HUES48 (cell line): ENCODE measurements at regions not wholly inside any gene's neighbourhood (a gene's known extent, or its start where the extent isn't known, plus 50 kb on each side); places are given as distances from the start of the nearest gene placed in this dataset.
A peak's percentile ranks its signal among the peaks of the same experiment; 100 is the strongest.

Experiments
- H3K27ac ChIP-seq: one replicate; pipeline ENCODE4 v1.7.0; 2013; ENCODE audit warnings: low read depth, low read length, inconsistent platforms
- H3K27me3 ChIP-seq: 2 replicates; pipeline ENCODE4 v1.6.1; 2013; ENCODE audit warnings: mild to moderate bottlenecking, low read length; ENCODE audit not compliant: control insufficient read depth, insufficient read depth
- H3K36me3 ChIP-seq: 2 replicates; pipeline ENCODE4 v1.6.1; 2013; ENCODE audit warnings: low read length; ENCODE audit not compliant: control insufficient read depth, insufficient read depth
- H3K4me1 ChIP-seq: 2 replicates; pipeline ENCODE4 v1.6.1; 2013; ENCODE audit warnings: mild to moderate bottlenecking, low read length; ENCODE audit not compliant: control insufficient read depth, insufficient read depth
- H3K4me3 ChIP-seq: 2 replicates; pipeline ENCODE4 v1.5.1; 2013; ENCODE audit warnings: mild to moderate bottlenecking, low read depth, low read length
- H3K9ac ChIP-seq: 2 replicates; pipeline ENCODE4 v1.6.1; 2013; ENCODE audit warnings: mild to moderate bottlenecking, low read depth, low read length, moderate library complexity
- H3K9me3 ChIP-seq: 2 replicates; pipeline ENCODE4 v1.6.1; 2013; ENCODE audit warnings: low read length; ENCODE audit not compliant: control insufficient read depth, insufficient read depth

DNA sequence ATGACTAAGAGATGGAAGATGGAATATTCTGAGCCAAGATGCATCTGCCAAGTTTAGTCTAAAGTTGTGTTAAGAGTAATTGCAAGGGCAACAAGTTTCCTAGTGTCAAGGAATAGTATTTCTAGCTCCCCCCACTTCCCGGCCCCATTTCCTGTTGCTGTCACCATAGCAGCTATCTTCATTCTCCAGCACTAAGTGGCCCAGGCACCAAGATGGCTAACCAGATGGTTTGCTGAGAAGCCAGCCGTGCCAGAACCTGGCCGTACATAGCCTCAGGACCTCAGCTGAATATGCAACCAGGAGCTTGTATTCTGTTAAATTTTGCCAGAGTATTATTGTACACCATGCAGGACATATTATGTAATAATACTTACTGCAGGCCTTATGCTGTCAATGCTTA is 108.8 kb upstream of the UMPS start:
- H3K4me1 ChIP-seq: no peaks in the 10 kb centered on the region
- no peak overlapping the region for H3K4me3 ChIP-seq
- H3K36me3 ChIP-seq: no peaks in the 10 kb centered on the region
- no peaks in the 10 kb centered on the region for H3K27me3 ChIP-seq
- no peaks in the 10 kb centered on the region for H3K9me3 ChIP-seq
- no peak overlapping the region for H3K27ac ChIP-seq
- H3K9ac ChIP-seq: no peak overlapping the region

GRCh38 chr3:124625074-124625473 is 105.2 kb upstream of the UMPS start:
- no peaks in the 10 kb centered on the region for H3K9me3 ChIP-seq
- H3K4me3 ChIP-seq: no peak overlapping the region
- H3K27ac ChIP-seq: no peak overlapping the region
- no peaks in the 10 kb centered on the region for H3K36me3 ChIP-seq
- H3K4me1 ChIP-seq: no peaks in the 10 kb centered on the region
- no peak overlapping the region for H3K9ac ChIP-seq
- no peaks in the 10 kb centered on the region for H3K27me3 ChIP-seq

- H3K9ac ChIP-seq: no peak overlapping the region
- H3K4me1 ChIP-seq: no peaks in the 10 kb centered on the region
- no peak overlapping the region for H3K4me3 ChIP-seq
- H3K36me3 ChIP-seq: no peaks in the 10 kb centered on the region
- no peaks in the 10 kb centered on the region for H3K27me3 ChIP-seq
- no peak overlapping the region for H3K27ac ChIP-seq
- H3K9me3 ChIP-seq: no peaks in the 10 kb centered on the region
Observed at GRCh38 chr3:124627501-124627908, 102.7 kb upstream of the UMPS start.

GRCh38 chr3:124628863-124629262 is 101.4 kb upstream of the UMPS start:
- Histone ChIP-seq H3K27me3 (no peaks in the 10 kb centered on the region), H3K9ac (no peak overlapping the region), H3K4me3 (no peak overlapping the region), H3K4me1 (peaks cover under 1% of the 10 kb centered on the region; the same call in 1 of the 2 replicates), H3K36me3 (no peaks in the 10 kb centered on the region), H3K9me3 (no peaks in the 10 kb centered on the region), H3K27ac (no peak overlapping the region)

GRCh38 chr3:124629497-124629896 is 100.8 kb upstream of the UMPS start:
- Histone ChIP-seq H3K27ac (no peak overlapping the region), H3K4me1 (peaks cover 7% of the 10 kb centered on the region), H3K9me3 (no peaks in the 10 kb centered on the region), H3K4me3 (no peak overlapping the region), H3K27me3 (no peaks in the 10 kb centered on the region), H3K36me3 (no peaks in the 10 kb centered on the region), H3K9ac (no peak overlapping the region)

GRCh38 chr3:124630960-124631359 is 99.3 kb upstream of the UMPS start:
- no peaks in the 10 kb centered on the region for H3K27me3 ChIP-seq
- H3K4me3 ChIP-seq: no peak overlapping the region
- H3K4me1 ChIP-seq: peaks cover 22% of the 10 kb centered on the region
- no peak overlapping the region for H3K9ac ChIP-seq
- H3K27ac ChIP-seq: no peak overlapping the region
- H3K36me3 ChIP-seq: no peaks in the 10 kb centered on the region
- H3K9me3 ChIP-seq: no peaks in the 10 kb centered on the region

GRCh38 chr3:124631727-124632126 is 98.5 kb upstream of the UMPS start:
- Histone ChIP-seq H3K9ac (no peak overlapping the region), H3K9me3 (no peaks in the 10 kb centered on the region), H3K36me3 (no peaks in the 10 kb centered on the region), H3K4me3 (no peak overlapping the region), H3K27me3 (no peaks in the 10 kb centered on the region), H3K4me1 (peaks cover 28% of the 10 kb centered on the region), H3K27ac (no peak overlapping the region)

DNA sequence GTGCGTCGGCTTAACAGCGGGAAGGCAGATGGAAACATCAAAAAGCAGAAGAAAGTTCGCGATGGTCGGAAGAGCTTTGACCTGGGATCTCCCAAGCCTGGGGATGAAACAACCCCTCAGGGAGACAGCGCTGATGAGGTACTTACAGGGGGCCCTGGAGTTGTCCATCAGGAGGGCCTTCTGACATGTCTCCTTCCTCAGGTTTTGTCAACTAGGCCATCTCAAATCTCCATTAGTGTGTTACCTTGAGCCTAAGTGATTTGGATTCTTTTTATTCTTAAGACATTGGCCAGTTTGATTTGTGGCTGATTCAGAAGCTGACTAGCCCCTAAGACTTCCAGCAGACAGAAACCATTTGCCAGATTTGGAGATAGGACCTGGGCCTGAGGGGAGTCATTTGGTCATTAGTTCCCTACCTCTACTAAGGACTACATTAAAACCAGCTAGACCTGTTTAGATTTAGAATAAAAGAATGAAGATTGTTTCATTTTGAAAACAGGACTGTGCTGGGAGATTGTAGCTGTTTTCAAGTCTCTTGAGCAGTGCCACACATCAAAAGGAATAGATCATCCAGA is 97.6 kb upstream of the UMPS start:
- Histone ChIP-seq H3K36me3 (no peaks in the 10 kb centered on the region), H3K9me3 (no peaks in the 10 kb centered on the region), H3K27ac (no peak overlapping the region), H3K9ac (no peak overlapping the region), H3K4me3 (no peak overlapping the region), H3K27me3 (no peaks in the 10 kb centered on the region), H3K4me1 (peaks cover 37% of the 10 kb centered on the region)

DNA sequence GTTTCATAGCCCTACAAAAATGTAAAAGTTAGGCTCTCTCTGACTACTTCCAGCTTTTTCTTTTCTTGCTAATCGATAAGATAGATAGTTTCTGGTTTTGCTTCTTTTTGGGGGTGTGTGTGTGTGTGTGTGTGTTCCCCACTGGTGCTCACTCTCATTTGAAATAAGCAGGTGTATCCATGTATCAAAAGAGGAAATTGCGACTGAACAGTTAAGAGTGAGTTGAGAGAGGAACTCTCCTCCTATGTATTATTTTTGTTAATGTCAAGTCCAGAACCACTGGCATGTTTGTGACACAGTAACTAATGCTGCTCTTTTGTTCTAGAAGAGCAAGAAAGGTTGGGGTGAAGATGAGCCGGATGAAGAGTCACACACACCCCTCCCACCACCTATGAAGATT is 96.7 kb upstream of the UMPS start:
- H3K9me3 ChIP-seq: no peaks in the 10 kb centered on the region
- H3K4me1 ChIP-seq: peaks cover 46% of the 10 kb centered on the region
- H3K27me3 ChIP-seq: no peaks in the 10 kb centered on the region
- no peak overlapping the region for H3K9ac ChIP-seq
- no peak overlapping the region for H3K4me3 ChIP-seq
- no peak overlapping the region for H3K27ac ChIP-seq
- H3K36me3 ChIP-seq: no peaks in the 10 kb centered on the region

DNA sequence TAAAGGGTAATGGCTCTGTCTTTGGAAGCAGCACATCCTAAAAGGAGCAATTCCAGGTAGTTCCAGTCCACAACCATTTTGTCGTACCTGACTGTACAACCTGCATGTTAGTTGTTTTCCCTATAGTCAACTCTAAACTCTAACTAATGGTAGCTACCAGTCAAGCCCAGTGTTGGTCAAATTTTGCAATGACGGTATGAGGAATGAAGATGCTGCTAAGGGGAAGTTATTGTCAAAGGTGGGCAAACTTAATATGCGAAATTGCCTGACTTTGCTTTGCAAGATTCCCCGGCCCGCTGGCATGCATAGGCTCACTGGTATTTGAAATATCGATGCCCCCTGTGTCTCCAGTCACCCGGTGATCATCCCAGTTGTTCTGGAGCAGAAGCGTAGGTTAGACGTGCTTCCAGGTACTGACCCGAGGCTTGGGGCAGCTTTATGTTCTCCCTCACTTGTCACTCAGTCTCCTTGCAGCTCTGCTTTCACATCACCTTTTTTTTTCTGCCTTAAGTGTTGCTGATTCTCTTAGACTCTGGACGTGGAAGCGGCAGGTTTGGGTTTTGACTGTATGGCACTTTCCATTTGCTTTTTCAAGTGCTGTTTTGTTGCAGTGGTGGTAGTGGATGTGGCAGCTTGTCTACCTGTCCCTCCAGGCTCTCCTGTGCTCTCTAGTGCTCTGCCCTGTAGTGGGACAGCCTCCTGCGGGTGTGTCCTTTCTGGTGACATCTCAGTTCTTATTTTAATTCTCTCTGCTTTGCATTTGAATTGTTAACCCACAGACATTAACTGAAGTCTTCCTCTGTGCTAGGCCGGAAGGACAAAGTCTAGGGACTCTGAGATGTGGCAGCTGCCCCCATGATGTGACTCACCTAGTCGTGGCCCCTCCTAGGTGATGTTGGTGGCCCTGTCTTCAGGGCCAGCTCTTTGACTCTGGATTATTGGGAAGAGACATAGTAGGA is 95.8 kb upstream of the UMPS start:
- Histone ChIP-seq H3K4me3 (0 out of 2 replicates have a peak overlapping the region, but pooled peaks have one; percentile 13), H3K9me3 (no peaks in the 10 kb centered on the region), H3K9ac (no peak overlapping the region), H3K27ac (peak overlapping the region; percentile 59), H3K4me1 (peaks cover 51% of the 10 kb centered on the region), H3K36me3 (no peaks in the 10 kb centered on the region), H3K27me3 (no peaks in the 10 kb centered on the region)

DNA sequence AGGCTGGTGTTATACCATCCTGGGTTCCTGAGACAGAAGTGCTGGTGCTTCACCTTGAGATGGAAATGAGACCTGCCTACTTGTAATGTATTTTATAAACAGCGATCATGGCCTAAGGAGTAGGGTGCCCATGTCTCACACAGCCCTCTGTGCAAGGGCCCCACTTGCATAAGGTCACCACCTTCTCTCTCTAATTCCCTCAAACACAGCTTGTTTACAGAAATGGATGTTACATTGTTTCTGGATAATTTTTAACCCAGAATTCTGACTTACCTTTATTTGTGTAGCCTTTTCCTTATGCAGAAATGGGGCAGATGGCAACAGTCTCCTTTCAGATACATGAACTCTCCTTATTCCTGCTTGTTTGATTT is 95.1 kb upstream of the UMPS start:
- Histone ChIP-seq H3K4me1 (peaks cover 51% of the 10 kb centered on the region), H3K9me3 (no peaks in the 10 kb centered on the region), H3K27ac (peak overlapping the region; percentile 59), H3K27me3 (no peaks in the 10 kb centered on the region), H3K9ac (no peak overlapping the region), H3K4me3 (0 out of 2 replicates have a peak overlapping the region, but pooled peaks have one; percentile 13), H3K36me3 (no peaks in the 10 kb centered on the region)
